GM23338 (cell line): ENCODE measurements at regions not wholly inside any gene's neighbourhood (a gene's known extent, or its start where the extent isn't known, plus 50 kb on each side); places are given as distances from the start of the nearest gene placed in this dataset.

Experiments used
- ATAC-seq: fragments of 200-7000 bp; cut with Tn5 transposase; 3 replicates; pipeline ENCODE4 v1.9.1; 2020
- DNase-seq: peaks from one replicate; pipeline ENCODE4 v3.0.0-alpha.2; 2015; ENCODE audit warnings: low spot score
- H2AFZ ChIP-seq: fragments of 200-600 bp; sonication (generic); 2 replicates; pipeline ENCODE4 v1.8.0; 2016; ENCODE audit warnings: antibody characterized with exemption, mild to moderate bottlenecking, moderate library complexity
- H3F3A ChIP-seq: fragments of 200-600 bp; sonication (generic); replicated peaks from 2 replicates; pipeline ENCODE4 v1.8.0; 2017; ENCODE audit warnings: antibody characterized with exemption, mixed run types, low read depth
- H3K27ac ChIP-seq: fragments of 200-600 bp; sonication (generic); 2 replicates; pipeline ENCODE4 v1.6.1; 2016; ENCODE audit warnings: low read depth
- H3K27me3 ChIP-seq: fragments of 200-600 bp; sonication (generic); 2 replicates; pipeline ENCODE4 v1.8.0; 2016; ENCODE audit warnings: mild to moderate bottlenecking, mixed run types, moderate library complexity; ENCODE audit not compliant: insufficient read depth
- H3K36me3 ChIP-seq: fragments of 200-600 bp; sonication (generic); 2 replicates; pipeline ENCODE4 v1.8.0; 2016; ENCODE audit warnings: mild to moderate bottlenecking; ENCODE audit not compliant: insufficient read depth
- H3K4me1 ChIP-seq: fragments of 200-600 bp; sonication (generic); 2 replicates; pipeline ENCODE4 v1.8.0; 2016; ENCODE audit warnings: mild to moderate bottlenecking, moderate library complexity; ENCODE audit not compliant: insufficient read depth
- H3K4me2 ChIP-seq: fragments of 200-600 bp; sonication (generic); 2 replicates; pipeline ENCODE4 v1.7.1; 2017; ENCODE audit warnings: mixed run types
- H3K4me3 ChIP-seq: fragments of 200-600 bp; sonication (generic); 2 replicates; pipeline ENCODE4 v1.6.1; 2016; ENCODE audit warnings: mixed run types
- H3K79me2 ChIP-seq: fragments of 200-600 bp; sonication (generic); replicated peaks from 2 replicates; pipeline ENCODE4 v1.8.0; 2017; ENCODE audit warnings: mild to moderate bottlenecking; ENCODE audit not compliant: insufficient read depth
- H3K9me2 ChIP-seq: fragments of 200-600 bp; sonication (generic); 2 replicates; pipeline ENCODE4 v1.8.0; 2017; ENCODE audit not compliant: insufficient read depth
- H4K20me1 ChIP-seq: fragments of 200-600 bp; sonication (generic); replicated peaks from 2 replicates; pipeline ENCODE4 v1.8.0; 2017; ENCODE audit warnings: mild to moderate bottlenecking; ENCODE audit not compliant: insufficient read depth
- H3K27ac Mint-ChIP-seq: 2 replicates; pipeline ENCODE4 v1.8.0; 2020; ENCODE audit warnings: inconsistent platforms, mild to moderate bottlenecking, moderate library complexity, mixed read lengths
- H3K27me3 Mint-ChIP-seq: 3 replicates; pipeline ENCODE4 v1.8.0; 2022; ENCODE audit warnings: low read depth, mild to moderate bottlenecking, moderate library complexity, mixed read lengths, inconsistent platforms; ENCODE audit not compliant: insufficient read depth, poor library complexity
- H3K36me3 Mint-ChIP-seq: 3 replicates; pipeline ENCODE4 v1.8.0; 2021; ENCODE audit warnings: low read depth, mild to moderate bottlenecking, inconsistent platforms, moderate library complexity, mixed read lengths
- H3K4me1 Mint-ChIP-seq: 3 replicates; pipeline ENCODE4 v1.8.0; 2020; ENCODE audit warnings: mild to moderate bottlenecking, inconsistent platforms, mixed read lengths
- H3K4me3 Mint-ChIP-seq: 3 replicates; pipeline ENCODE4 v1.8.0; 2021; ENCODE audit warnings: moderate library complexity, mild to moderate bottlenecking, inconsistent platforms, mixed read lengths
- H3K9me3 Mint-ChIP-seq: 3 replicates; pipeline ENCODE4 v1.8.0; 2020; ENCODE audit warnings: moderate library complexity, mild to moderate bottlenecking, inconsistent platforms, mixed read lengths
- CREB1 ChIP-seq: fragments of 250-450 bp; sonication (Bioruptor Pico); IDR thresholded peaks from 2 replicates; pipeline ENCODE4 v1.5.0; 2020; ENCODE audit warnings: low read depth, mild to moderate bottlenecking, moderate library complexity
- EZH2 ChIP-seq: fragments of 200-600 bp; sonication (generic); IDR thresholded peaks from one replicate; pipeline ENCODE4 v1.8.0; 2017; ENCODE audit warnings: antibody characterized with exemption, mild to moderate bottlenecking, low read depth; ENCODE audit not compliant: unreplicated experiment
- EZH2phosphoT487 ChIP-seq: fragments of 200-600 bp; sonication (generic); IDR thresholded peaks from one replicate; pipeline ENCODE4 v1.8.1; 2018; ENCODE audit warnings: antibody characterized with exemption; ENCODE audit not compliant: unreplicated experiment
- JUNB ChIP-seq: IDR thresholded peaks from one replicate; pipeline ENCODE4 v1.6.1; 2016; ENCODE audit warnings: antibody characterized with exemption; ENCODE audit not compliant: unreplicated experiment
- NANOG ChIP-seq: IDR thresholded peaks from 2 replicates; pipeline ENCODE4 v1.6.1; 2016; ENCODE audit warnings: antibody characterized with exemption, borderline replicate concordance
- POLR2AphosphoS5 ChIP-seq: IDR thresholded peaks from 2 replicates; pipeline ENCODE4 v1.6.1; 2016; ENCODE audit warnings: antibody characterized with exemption, low read depth
- STAT1 ChIP-seq: IDR thresholded peaks from one replicate; pipeline ENCODE4 v1.6.1; 2016; ENCODE audit warnings: antibody characterized with exemption; ENCODE audit not compliant: unreplicated experiment
- ZNF114 ChIP-seq: fragments of 250-450 bp; sonication (Bioruptor Pico); IDR thresholded peaks from 2 replicates; pipeline ENCODE4 v1.5.0; 2020; ENCODE audit warnings: mild to moderate bottlenecking, moderate library complexity
- ZNF331 ChIP-seq: fragments of 250-450 bp; sonication (Bioruptor Pico); IDR thresholded peaks from 2 replicates; pipeline ENCODE4 v1.5.0; 2020; ENCODE audit warnings: low read depth, mild to moderate bottlenecking, moderate library complexity
- TF ChIP-seq, protein P1 (sequence below): IDR thresholded peaks from 2 replicates; pipeline ENCODE4 v1.6.1; 2016; ENCODE audit warnings: antibody characterized with exemption
- TF ChIP-seq, protein P2 (sequence below): IDR thresholded peaks from one replicate; pipeline ENCODE4 v1.6.1; 2018; ENCODE audit warnings: antibody characterized with exemption; ENCODE audit not compliant: unreplicated experiment
- TF ChIP-seq, protein P3 (sequence below): fragments of 250-450 bp; sonication (Bioruptor Pico); IDR thresholded peaks from 2 replicates; pipeline ENCODE4 v1.5.0; 2020; ENCODE audit warnings: mild to moderate bottlenecking, moderate library complexity
- TF ChIP-seq, protein P4 (sequence below), 2 experiments: fragments of 200-600 bp in 1 of 2; sonication (generic) in 1 of 2; conservative IDR thresholded peaks; 2 replicates each; pipeline versions ENCODE4 v1.5.1 to v1.6.1; 2016 to 2017; ENCODE audit warnings: antibody characterized with exemption in 2 of 2, low read depth in 2 of 2, mild to moderate bottlenecking in 2 of 2, moderate library complexity in 1 of 2

DNA sequence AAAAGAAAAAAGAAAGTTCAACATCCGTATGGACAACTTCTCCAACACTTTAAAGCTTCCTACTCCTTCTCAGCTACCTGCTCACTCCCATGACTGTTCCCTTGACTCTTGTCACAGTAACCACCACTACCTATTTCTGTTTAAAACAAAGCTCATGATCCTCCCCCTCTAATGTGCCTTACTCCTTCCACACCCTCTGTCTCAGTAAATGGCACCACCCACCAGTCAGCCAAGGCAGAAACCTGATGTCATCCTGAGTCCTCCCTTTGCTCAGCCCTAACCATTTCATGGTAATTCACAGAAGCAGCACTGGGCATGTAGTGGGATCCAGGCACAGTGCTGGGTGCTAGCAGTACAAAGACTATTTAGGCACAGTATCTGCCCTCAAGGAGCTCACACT is 63.0 kb upstream of the PPM1J start:
- Histone ChIP-seq H3K9me2 (no peaks in the 10 kb centered on the region), H3K27me3 (no peaks in the 10 kb centered on the region), H3K4me3 (no peak overlapping the region), H3K4me2 (no peak overlapping the region), H3K79me2 (no peaks in the 10 kb centered on the region), H3K36me3 (no peaks in the 10 kb centered on the region), H2AFZ (no peak overlapping the region), H3K27ac (no peak overlapping the region), H4K20me1 (no peaks in the 10 kb centered on the region), H3F3A (no peaks in the 10 kb centered on the region), H3K4me1 (no peaks in the 10 kb centered on the region)
- Mint-ChIP-seq H3K4me3 (no peak overlapping the region), H3K27ac (no peak overlapping the region), H3K9me3 (peaks cover 22% of the 10 kb centered on the region), H3K36me3 (peaks cover 6% of the 10 kb centered on the region), H3K27me3 (peaks cover 3% of the 10 kb centered on the region), H3K4me1 (peaks cover 4% of the 10 kb centered on the region)
- no peak for ATAC-seq
- no peak for TF ChIP-seq CREB1 (CRISPR knock-in tag)
- TF ChIP-seq POLR2AphosphoS5 = no peak
- TF ChIP-seq ZNF331 (CRISPR knock-in tag) = no peak
- no peak for TF ChIP-seq STAT1
- no peak for TF ChIP-seq NANOG
- TF ChIP-seq EZH2 = no peak
- TF ChIP-seq JUNB = no peak
- TF ChIP-seq EZH2phosphoT487 = no peak
- TF ChIP-seq, protein P1, sequence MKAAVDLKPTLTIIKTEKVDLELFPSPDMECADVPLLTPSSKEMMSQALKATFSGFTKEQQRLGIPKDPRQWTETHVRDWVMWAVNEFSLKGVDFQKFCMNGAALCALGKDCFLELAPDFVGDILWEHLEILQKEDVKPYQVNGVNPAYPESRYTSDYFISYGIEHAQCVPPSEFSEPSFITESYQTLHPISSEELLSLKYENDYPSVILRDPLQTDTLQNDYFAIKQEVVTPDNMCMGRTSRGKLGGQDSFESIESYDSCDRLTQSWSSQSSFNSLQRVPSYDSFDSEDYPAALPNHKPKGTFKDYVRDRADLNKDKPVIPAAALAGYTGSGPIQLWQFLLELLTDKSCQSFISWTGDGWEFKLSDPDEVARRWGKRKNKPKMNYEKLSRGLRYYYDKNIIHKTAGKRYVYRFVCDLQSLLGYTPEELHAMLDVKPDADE = no peak
- TF ChIP-seq ZNF114 (CRISPR knock-in tag) = no peak
- TF ChIP-seq, protein P2, sequence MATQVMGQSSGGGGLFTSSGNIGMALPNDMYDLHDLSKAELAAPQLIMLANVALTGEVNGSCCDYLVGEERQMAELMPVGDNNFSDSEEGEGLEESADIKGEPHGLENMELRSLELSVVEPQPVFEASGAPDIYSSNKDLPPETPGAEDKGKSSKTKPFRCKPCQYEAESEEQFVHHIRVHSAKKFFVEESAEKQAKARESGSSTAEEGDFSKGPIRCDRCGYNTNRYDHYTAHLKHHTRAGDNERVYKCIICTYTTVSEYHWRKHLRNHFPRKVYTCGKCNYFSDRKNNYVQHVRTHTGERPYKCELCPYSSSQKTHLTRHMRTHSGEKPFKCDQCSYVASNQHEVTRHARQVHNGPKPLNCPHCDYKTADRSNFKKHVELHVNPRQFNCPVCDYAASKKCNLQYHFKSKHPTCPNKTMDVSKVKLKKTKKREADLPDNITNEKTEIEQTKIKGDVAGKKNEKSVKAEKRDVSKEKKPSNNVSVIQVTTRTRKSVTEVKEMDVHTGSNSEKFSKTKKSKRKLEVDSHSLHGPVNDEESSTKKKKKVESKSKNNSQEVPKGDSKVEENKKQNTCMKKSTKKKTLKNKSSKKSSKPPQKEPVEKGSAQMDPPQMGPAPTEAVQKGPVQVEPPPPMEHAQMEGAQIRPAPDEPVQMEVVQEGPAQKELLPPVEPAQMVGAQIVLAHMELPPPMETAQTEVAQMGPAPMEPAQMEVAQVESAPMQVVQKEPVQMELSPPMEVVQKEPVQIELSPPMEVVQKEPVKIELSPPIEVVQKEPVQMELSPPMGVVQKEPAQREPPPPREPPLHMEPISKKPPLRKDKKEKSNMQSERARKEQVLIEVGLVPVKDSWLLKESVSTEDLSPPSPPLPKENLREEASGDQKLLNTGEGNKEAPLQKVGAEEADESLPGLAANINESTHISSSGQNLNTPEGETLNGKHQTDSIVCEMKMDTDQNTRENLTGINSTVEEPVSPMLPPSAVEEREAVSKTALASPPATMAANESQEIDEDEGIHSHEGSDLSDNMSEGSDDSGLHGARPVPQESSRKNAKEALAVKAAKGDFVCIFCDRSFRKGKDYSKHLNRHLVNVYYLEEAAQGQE = no peak
- TF ChIP-seq, protein P3, sequence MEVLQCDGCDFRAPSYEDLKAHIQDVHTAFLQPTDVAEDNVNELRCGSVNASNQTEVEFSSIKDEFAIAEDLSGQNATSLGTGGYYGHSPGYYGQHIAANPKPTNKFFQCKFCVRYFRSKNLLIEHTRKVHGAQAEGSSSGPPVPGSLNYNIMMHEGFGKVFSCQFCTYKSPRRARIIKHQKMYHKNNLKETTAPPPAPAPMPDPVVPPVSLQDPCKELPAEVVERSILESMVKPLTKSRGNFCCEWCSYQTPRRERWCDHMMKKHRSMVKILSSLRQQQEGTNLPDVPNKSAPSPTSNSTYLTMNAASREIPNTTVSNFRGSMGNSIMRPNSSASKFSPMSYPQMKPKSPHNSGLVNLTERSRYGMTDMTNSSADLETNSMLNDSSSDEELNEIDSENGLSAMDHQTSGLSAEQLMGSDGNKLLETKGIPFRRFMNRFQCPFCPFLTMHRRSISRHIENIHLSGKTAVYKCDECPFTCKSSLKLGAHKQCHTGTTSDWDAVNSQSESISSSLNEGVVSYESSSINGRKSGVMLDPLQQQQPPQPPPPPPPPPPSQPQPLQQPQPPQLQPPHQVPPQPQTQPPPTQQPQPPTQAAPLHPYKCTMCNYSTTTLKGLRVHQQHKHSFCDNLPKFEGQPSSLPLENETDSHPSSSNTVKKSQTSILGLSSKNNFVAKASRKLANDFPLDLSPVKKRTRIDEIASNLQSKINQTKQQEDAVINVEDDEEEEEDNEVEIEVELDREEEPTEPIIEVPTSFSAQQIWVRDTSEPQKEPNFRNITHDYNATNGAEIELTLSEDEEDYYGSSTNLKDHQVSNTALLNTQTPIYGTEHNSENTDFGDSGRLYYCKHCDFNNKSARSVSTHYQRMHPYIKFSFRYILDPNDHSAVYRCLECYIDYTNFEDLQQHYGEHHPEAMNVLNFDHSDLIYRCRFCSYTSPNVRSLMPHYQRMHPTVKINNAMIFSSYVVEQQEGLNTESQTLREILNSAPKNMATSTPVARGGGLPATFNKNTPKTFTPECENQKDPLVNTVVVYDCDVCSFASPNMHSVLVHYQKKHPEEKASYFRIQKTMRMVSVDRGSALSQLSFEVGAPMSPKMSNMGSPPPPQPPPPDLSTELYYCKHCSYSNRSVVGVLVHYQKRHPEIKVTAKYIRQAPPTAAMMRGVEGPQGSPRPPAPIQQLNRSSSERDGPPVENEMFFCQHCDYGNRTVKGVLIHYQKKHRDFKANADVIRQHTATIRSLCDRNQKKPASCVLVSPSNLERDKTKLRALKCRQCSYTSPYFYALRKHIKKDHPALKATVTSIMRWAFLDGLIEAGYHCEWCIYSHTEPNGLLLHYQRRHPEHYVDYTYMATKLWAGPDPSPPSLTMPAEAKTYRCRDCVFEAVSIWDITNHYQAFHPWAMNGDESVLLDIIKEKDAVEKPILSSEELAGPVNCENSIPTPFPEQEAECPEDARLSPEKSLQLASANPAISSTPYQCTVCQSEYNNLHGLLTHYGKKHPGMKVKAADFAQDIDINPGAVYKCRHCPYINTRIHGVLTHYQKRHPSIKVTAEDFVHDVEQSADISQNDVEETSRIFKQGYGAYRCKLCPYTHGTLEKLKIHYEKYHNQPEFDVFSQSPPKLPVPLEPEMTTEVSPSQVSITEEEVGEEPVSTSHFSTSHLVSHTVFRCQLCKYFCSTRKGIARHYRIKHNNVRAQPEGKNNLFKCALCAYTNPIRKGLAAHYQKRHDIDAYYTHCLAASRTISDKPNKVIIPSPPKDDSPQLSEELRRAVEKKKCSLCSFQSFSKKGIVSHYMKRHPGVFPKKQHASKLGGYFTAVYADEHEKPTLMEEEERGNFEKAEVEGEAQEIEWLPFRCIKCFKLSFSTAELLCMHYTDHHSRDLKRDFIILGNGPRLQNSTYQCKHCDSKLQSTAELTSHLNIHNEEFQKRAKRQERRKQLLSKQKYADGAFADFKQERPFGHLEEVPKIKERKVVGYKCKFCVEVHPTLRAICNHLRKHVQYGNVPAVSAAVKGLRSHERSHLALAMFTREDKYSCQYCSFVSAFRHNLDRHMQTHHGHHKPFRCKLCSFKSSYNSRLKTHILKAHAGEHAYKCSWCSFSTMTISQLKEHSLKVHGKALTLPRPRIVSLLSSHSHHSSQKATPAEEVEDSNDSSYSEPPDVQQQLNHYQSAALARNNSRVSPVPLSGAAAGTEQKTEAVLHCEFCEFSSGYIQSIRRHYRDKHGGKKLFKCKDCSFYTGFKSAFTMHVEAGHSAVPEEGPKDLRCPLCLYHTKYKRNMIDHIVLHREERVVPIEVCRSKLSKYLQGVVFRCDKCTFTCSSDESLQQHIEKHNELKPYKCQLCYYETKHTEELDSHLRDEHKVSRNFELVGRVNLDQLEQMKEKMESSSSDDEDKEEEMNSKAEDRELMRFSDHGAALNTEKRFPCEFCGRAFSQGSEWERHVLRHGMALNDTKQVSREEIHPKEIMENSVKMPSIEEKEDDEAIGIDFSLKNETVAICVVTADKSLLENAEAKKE (CRISPR knock-in tag) = no peak
- TF ChIP-seq, protein P4, sequence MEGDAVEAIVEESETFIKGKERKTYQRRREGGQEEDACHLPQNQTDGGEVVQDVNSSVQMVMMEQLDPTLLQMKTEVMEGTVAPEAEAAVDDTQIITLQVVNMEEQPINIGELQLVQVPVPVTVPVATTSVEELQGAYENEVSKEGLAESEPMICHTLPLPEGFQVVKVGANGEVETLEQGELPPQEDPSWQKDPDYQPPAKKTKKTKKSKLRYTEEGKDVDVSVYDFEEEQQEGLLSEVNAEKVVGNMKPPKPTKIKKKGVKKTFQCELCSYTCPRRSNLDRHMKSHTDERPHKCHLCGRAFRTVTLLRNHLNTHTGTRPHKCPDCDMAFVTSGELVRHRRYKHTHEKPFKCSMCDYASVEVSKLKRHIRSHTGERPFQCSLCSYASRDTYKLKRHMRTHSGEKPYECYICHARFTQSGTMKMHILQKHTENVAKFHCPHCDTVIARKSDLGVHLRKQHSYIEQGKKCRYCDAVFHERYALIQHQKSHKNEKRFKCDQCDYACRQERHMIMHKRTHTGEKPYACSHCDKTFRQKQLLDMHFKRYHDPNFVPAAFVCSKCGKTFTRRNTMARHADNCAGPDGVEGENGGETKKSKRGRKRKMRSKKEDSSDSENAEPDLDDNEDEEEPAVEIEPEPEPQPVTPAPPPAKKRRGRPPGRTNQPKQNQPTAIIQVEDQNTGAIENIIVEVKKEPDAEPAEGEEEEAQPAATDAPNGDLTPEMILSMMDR (conservative IDR thresholded peaks at IDR 0.05; ENCODE audit: low read depth in 2 of 2) = no peak
- no peak for DNase-seq
